BLaER1 (cell line): ENCODE measurements at regions not wholly inside any gene's neighbourhood (a gene's known extent, or its start where the extent isn't known, plus 50 kb on each side); places are given as distances from the start of the nearest gene placed in this dataset.

ENCODE experiments used
- H3K27ac ChIP-seq: shearing (Covaris generic); formaldehyde crosslinking; 2 replicates; pipeline ENCODE4 v1.8.1; 2022
- H3K27me3 ChIP-seq: shearing (Covaris generic); formaldehyde crosslinking; 2 replicates; pipeline ENCODE4 v1.8.1; 2022
- H3K36me3 ChIP-seq: shearing (Covaris generic); formaldehyde crosslinking; 2 replicates; pipeline ENCODE4 v1.8.1; 2022
- H3K4me1 ChIP-seq: shearing (Covaris generic); formaldehyde crosslinking; 2 replicates; pipeline ENCODE4 v1.8.1; 2022
- H3K4me2 ChIP-seq: shearing (Covaris generic); formaldehyde crosslinking; 2 replicates; pipeline ENCODE4 v1.8.1; 2022
- H3K4me3 ChIP-seq: shearing (Covaris generic); formaldehyde crosslinking; 2 replicates; pipeline ENCODE4 v1.8.1; 2022
- H3K9ac ChIP-seq: shearing (Covaris generic); formaldehyde crosslinking; 2 replicates; pipeline ENCODE4 v1.8.1; 2022
- H3K9me3 ChIP-seq: shearing (Covaris generic); formaldehyde crosslinking; 2 replicates; pipeline ENCODE4 v1.8.1; 2022
- H4K20me1 ChIP-seq: shearing (Covaris generic); formaldehyde crosslinking; 2 replicates; pipeline ENCODE4 v1.8.1; 2022
- Cebpa-rat ChIP-seq: shearing (Covaris generic); IDR thresholded peaks from 2 replicates; pipeline ENCODE4 v1.8.1; 2022

GRCh38 chr14:54048311-54048710 is 91.7 kb upstream of the BMP4 start:
- H3K4me1 ChIP-seq, result no peaks in the 10 kb centered on the region
- no peaks in the 10 kb centered on the region for H3K36me3 ChIP-seq
- H3K4me3 ChIP-seq, result no peak overlapping the region
- H3K4me2 ChIP-seq, result no peak overlapping the region
- H3K9ac ChIP-seq, result no peak overlapping the region
- H3K27ac ChIP-seq, result no peak overlapping the region
- no peaks in the 10 kb centered on the region for H3K27me3 ChIP-seq
- H4K20me1 ChIP-seq, result no peaks in the 10 kb centered on the region
- H3K9me3 ChIP-seq, result no peaks in the 10 kb centered on the region
- TF ChIP-seq Cebpa-rat, result no peak

- Histone ChIP-seq H3K4me3 (no peak overlapping the region), H3K4me1 (no peaks in the 10 kb centered on the region), H3K9ac (no peak overlapping the region), H3K36me3 (no peaks in the 10 kb centered on the region), H3K9me3 (no peaks in the 10 kb centered on the region), H3K27me3 (no peaks in the 10 kb centered on the region), H3K27ac (no peak overlapping the region), H3K4me2 (no peak overlapping the region), H4K20me1 (no peaks in the 10 kb centered on the region)
- no peak for TF ChIP-seq Cebpa-rat
These were observed 92.1 kb upstream of the BMP4 start for GRCh38 chr14:54048736-54049135.

GRCh38 chr14:54050759-54051158 is 94.1 kb upstream of the BMP4 start:
- no peaks in the 10 kb centered on the region for H3K27me3 ChIP-seq
- no peak overlapping the region for H3K4me3 ChIP-seq
- no peak overlapping the region for H3K4me2 ChIP-seq
- no peaks in the 10 kb centered on the region for H3K36me3 ChIP-seq
- no peak overlapping the region for H3K27ac ChIP-seq
- no peaks in the 10 kb centered on the region for H3K4me1 ChIP-seq
- H3K9ac ChIP-seq, result no peak overlapping the region
- no peaks in the 10 kb centered on the region for H4K20me1 ChIP-seq
- TF ChIP-seq Cebpa-rat, result no peak
- no peaks in the 10 kb centered on the region for H3K9me3 ChIP-seq

GRCh38 chr14:54052696-54053385 is 96.2 kb upstream of the BMP4 start:
- H3K4me1 ChIP-seq, result no peaks in the 10 kb centered on the region
- H3K27ac ChIP-seq, result no peak overlapping the region
- no peak overlapping the region for H3K4me3 ChIP-seq
- H3K36me3 ChIP-seq, result no peaks in the 10 kb centered on the region
- no peaks in the 10 kb centered on the region for H4K20me1 ChIP-seq
- TF ChIP-seq Cebpa-rat, result no peak
- no peak overlapping the region for H3K4me2 ChIP-seq
- no peaks in the 10 kb centered on the region for H3K27me3 ChIP-seq
- H3K9me3 ChIP-seq, result no peaks in the 10 kb centered on the region
- no peak overlapping the region for H3K9ac ChIP-seq

DNA sequence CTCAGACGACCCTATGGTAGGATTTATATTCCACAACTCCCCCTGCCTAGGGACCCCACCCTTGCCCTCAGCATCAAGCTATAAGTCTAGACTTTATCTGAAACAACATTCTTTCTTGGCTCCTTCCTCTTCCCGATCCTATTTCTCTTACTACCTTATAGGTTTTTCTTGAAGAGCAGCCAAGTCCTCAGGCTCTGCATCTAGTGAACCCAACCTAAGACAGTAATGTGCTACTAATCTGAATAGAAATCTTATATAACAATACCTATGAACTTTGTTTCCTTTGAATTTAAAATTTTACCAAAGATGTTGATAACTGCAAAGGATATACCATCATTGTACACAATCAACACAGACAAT is 96.7 kb upstream of the BMP4 start:
- Histone ChIP-seq H3K4me3 (no peak overlapping the region), H4K20me1 (no peaks in the 10 kb centered on the region), H3K36me3 (no peaks in the 10 kb centered on the region)

DNA sequence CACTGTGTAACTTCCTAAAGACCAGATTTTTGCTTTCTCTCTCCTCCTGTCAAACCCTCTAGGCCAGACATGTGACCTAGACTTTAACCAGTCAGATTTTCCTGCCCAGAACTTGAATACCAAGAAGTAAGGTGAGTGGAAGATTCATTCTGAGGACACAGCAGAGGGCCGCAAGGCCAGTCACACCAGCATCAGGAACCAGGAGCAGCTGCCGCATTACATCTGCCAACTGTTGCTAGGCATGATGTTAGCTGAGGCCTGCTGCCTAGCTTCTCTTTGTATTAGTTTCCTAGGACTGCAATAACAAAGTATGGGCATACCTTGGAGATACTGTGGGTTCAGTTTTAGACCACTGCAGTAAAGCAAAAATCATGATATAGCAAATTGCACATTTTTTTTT is 101.9 kb upstream of the BMP4 start:
- H3K36me3 ChIP-seq, result no peaks in the 10 kb centered on the region
- H3K9ac ChIP-seq, result no peak overlapping the region
- H3K4me2 ChIP-seq, result no peak overlapping the region
- no peak for TF ChIP-seq Cebpa-rat
- H4K20me1 ChIP-seq, result no peaks in the 10 kb centered on the region
- H3K27ac ChIP-seq, result no peak overlapping the region
- no peaks in the 10 kb centered on the region for H3K9me3 ChIP-seq
- H3K27me3 ChIP-seq, result no peaks in the 10 kb centered on the region
- H3K4me3 ChIP-seq, result no peak overlapping the region
- H3K4me1 ChIP-seq, result no peaks in the 10 kb centered on the region

More for the DNA sequence above, 96.7 kb upstream of the BMP4 start:
- TF ChIP-seq Cebpa-rat, result no peak
- Histone ChIP-seq H3K4me1 (no peaks in the 10 kb centered on the region), H3K9ac (no peak overlapping the region), H3K9me3 (no peaks in the 10 kb centered on the region), H3K4me2 (no peak overlapping the region), H3K27ac (no peak overlapping the region), H3K27me3 (no peaks in the 10 kb centered on the region)

- Histone ChIP-seq H4K20me1 (no peaks in the 10 kb centered on the region), H3K9ac (no peak overlapping the region), H3K27me3 (no peaks in the 10 kb centered on the region), H3K4me3 (no peak overlapping the region), H3K4me2 (no peak overlapping the region), H3K27ac (no peak overlapping the region), H3K36me3 (no peaks in the 10 kb centered on the region), H3K9me3 (no peaks in the 10 kb centered on the region), H3K4me1 (no peaks in the 10 kb centered on the region)
- no peak for TF ChIP-seq Cebpa-rat
These were observed 127.1 kb upstream of the BMP4 start for GRCh38 chr14:54083549-54084239.

DNA sequence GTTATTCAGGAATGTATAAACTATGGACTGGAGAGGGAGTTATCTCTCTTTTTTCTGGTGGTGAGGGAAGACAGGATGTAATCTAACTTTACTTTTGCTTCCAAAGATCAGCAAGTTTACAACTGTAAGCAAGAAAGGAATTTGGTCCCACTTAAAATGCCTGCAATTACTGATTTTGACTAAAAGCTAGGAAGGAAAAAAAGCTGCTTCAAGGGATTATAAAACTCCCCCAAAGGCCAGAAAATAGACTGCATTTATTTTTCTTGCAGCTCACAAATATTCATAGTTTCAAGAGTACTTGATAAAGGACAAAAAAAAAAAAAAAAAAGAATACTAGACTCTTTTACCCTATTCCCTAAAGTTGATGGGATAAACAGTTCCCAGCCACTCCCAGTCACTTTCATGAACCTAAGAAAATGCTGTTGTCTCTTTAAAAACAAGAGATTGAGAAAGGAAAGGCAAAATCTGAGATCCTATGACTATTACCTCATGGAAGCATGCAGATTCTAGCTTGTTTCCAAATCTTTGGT is 128.7 kb upstream of the BMP4 start:
- Histone ChIP-seq H3K4me3 (no peak overlapping the region), H3K4me1 (no peaks in the 10 kb centered on the region), H4K20me1 (no peaks in the 10 kb centered on the region), H3K36me3 (no peaks in the 10 kb centered on the region), H3K27me3 (no peaks in the 10 kb centered on the region), H3K27ac (no peak overlapping the region), H3K9ac (no peak overlapping the region), H3K9me3 (no peaks in the 10 kb centered on the region), H3K4me2 (no peak overlapping the region)
- no peak for TF ChIP-seq Cebpa-rat

- Histone ChIP-seq H3K36me3 (no peaks in the 10 kb centered on the region), H3K4me2 (no peak overlapping the region), H3K4me3 (no peak overlapping the region), H3K27ac (no peak overlapping the region), H4K20me1 (no peaks in the 10 kb centered on the region), H3K27me3 (no peaks in the 10 kb centered on the region), H3K9ac (no peak overlapping the region), H3K9me3 (no peaks in the 10 kb centered on the region), H3K4me1 (no peaks in the 10 kb centered on the region)
- no peak for TF ChIP-seq Cebpa-rat
These were observed 129.2 kb upstream of the BMP4 start for GRCh38 chr14:54085841-54086240.

GRCh38 chr14:54086767-54087166 is 130.1 kb upstream of the BMP4 start:
- no peaks in the 10 kb centered on the region for H4K20me1 ChIP-seq
- H3K36me3 ChIP-seq, result no peaks in the 10 kb centered on the region
- H3K4me1 ChIP-seq, result no peaks in the 10 kb centered on the region
- no peak overlapping the region for H3K4me2 ChIP-seq
- no peak for TF ChIP-seq Cebpa-rat
- peaks cover 3% of the 10 kb centered on the region; the same call in 1 of the 2 replicates for H3K9me3 ChIP-seq
- no peaks in the 10 kb centered on the region for H3K27me3 ChIP-seq
- H3K4me3 ChIP-seq, result no peak overlapping the region
- no peak overlapping the region for H3K27ac ChIP-seq
- no peak overlapping the region for H3K9ac ChIP-seq
